ENCODE measurements at regions not wholly inside any gene's neighbourhood (a gene's known extent, or its start where the extent isn't known, plus 50 kb on each side); places are given as distances from the start of the nearest gene placed in this dataset.
A peak's percentile ranks its signal among the peaks of the same experiment; 100 is the strongest.

DNA sequence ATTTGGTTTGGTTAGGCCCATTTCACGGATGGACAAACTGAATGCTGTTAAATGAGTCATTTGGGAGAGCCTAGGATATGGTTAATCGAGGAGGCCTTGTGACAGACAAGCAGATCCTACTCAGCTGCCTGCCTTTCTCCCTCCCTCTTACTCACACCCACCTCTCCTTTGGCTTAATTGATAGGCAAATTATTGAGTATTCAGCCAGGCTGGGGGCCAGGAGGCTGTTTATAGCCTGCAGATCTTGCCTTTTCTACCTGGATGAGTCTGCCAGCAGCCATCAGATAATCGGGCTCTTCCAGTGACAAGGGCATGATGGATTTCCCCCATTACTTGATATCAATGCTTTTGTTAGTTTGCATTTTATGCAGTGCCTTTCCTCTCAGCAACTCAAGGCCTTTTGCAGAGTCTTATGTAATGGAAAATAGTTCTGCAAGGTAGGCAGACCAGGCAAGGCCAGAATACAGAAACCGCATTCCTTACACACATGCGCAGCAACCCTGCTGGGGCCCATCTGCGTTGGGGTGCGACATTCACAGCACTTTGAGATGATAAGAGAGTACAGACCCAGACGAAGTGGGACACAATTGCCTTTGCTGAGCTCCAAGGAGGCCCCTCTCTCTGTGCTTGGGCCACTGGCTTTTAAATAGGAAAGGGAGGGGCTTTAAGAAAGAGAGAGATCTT is 96.2 kb upstream of the ATP6AP2 start:
- DNase-seq, result no peak

DNA sequence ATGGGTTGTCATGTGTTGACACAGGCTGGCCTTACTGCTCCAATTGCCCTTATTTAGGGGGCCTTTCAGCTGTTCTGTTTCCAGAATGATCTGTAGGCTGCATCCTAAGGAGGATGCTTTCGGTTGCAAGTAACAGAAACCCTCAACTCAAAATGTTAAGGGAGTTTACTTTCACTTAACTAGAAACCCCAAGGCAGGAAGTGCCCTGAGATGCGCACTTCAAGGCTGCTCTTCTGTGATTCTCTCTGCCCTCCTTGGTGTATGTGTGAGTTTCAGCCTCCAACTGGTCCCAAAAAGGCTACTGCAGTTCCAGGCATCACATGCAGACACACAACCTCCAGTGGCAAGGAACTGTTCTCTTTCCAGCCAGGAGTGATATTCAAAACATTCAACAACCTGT is 97.3 kb upstream of the ATP6AP2 start:
- no peak for DNase-seq

DNA sequence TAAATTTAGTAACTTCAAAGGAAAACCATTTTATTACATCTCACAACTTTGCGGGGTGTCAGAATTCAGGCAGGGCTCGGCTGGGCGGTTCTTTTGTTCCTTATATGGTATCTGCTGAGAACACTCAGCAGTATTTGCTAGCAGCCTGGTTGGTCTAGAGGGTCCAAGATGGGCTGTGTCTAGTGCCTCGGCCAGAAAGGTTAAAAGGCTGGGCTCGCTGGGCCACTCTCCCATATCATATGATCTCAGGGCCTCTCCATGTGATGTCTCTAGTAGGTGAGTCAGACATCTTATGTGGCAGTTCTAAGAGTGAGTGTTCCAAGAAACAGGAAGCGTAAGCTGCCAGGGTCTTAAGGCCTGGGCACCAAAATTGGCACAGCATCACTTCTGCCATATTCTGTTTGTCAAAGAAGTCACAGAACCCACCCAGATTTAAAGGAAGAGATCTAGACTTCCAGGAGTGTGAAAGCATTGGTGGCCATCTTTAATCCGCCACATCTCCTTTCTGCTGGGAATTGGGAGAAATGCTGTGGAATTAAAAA is 100.9 kb upstream of the ATP6AP2 start:
- no peak for DNase-seq

DNA sequence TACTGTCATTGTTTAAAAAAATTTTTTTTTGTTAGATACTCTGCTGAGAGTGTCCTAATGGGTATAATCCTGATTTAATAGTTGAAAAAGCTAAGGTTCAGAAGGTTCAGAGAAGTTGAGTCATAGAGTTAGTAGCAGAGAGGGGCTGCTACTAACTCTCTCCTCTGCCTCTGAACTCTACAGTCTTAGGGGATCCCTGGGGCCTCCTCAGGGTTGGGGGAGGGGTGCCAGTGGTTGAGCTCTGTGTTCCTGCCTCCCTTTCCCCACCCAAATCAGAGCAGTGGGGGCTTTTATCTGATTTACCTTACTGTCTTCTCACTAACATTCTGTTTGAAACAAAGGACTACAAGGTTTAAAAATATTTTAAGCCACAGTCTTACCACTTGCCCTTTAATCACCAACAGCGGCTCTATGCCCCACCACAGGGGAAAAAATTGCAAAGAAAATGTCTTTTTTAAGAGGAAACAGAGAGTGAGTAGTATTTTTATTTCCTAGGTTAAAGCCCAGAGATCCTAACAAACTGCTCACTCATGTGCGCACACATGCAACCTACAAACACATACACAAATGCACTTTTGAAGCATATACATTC is 102.2 kb upstream of the ATP6AP2 start:
- no peak for DNase-seq

DNA sequence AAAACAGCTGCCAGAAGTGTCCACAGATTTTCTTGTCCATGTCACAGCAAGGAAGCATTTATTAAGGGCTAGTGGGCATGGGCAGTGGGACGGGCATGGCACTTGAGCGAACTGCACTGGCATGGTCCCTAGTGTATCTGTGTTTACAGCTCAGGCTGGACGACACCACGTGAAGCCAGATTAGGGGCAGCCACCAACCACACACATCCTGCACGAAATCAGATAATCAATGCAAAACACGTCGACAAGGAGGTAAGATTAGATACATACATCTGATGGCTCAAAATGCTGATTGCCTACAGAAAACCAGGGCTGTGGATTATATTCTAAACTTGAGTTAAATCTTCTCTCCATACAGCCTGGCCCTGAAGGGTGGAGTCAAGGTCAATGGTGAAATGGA is 103.8 kb upstream of the ATP6AP2 start:
- no peak for DNase-seq

DNA sequence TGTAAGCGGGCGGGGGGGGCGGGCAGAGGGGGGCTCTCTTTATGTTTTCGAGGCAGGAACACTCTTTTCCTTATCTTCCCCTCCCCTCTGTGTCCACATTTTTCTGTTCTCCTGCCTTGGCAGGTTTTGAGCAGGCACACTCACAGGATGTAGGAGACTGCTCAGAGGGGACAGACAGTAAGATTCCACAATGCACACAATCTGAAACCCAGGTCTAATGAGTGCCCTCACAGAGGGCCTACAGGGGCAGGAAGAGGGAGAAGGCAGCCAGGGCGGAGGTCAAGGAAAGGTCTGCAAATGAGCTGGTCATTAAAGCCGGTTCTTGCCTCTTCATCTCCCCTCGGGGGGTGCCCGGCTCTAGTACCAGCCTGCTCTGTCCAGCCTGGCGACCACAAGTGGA is 106.1 kb upstream of the ATP6AP2 start:
- DNase-seq, result no peak

DNA sequence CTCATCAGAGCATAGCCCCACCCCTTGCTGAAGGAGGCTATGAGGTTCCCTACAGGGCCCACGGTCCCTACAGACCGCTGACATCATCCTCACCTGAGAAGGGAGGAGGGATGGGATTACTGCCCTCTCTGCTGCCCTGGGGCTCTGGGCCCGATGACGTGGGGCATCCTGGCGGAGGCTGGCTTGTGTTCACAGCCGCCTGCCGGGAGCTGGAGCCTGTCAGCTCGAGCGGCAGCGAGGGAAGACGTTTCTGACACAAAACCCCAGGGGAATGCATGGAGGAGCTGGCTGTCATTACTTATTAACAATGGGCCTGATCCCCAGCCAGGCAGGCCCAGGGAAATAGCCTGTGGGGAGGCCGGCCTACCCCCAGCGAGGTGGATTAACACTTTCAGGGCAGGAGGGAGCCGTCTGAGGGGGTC is 106.6 kb upstream of the ATP6AP2 start:
- DNase-seq, result no peak

DNA sequence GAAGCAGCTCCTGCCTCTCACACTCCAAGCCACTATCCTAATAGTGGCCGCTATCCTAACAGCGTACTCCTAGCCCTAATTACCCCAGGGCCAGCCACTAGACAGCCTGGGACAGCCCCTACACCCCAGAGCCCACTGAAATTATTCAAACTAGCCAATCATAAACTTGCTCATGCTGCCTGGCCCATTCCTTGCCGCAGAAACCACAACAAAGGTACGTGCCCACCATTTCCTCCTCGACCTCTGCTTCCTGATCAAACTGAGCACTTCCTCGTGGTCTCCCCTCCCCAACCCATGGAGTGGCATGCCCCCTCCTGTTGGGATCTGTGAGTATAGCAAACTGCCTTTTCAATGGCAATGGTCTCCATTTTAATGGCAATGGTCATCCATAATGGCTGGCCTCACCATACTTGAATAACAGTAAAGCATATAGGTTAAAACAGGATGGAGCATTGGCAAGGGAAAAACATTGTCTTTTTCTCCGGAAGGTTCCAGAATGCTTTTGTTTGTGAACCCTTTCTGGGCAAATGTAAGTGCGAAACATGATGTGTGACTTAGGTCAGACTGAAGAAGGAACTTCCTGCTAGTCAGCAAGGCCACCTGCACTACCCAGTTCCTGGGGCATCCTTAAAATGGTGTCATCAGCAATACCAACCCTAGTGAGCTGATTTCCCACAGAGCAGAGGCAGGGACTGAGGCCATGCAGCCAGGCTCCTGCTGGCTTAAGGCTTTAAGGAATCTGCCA is 107.1 kb upstream of the ATP6AP2 start:
- DNase-seq, result peak; percentile 3

DNA sequence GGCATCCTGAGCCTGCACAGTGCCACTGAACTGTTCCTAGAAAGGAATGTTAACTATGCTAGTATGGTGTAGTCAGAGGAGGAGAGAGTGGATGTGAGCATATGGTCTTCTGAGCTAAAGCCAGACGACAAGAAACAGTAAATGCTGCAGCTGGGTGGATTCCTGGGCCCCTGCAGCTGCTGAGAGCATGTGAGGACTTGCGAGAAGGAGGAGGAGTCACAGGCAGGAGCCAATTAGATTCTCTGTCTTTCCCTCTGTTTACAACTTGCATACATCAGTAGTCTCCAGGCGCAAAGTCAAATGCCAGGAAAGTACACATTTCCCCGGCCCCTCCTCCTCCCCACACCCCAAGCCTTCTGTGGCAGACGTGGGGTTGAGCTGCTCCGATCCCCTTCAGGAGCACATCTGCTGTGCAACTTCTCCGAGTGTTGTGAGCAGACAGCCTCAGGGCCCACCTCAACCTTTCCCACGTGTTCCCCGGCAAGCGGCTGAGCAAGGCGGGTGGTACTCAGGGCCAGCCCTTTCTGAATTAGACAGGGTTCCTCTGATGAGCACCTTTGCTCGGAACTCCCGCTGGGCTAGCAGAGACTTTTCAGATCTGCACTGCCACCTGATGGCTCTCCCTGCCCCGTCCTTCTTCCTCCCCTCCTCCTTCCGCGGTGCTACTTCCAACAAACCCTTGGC is 108.7 kb upstream of the ATP6AP2 start:
- no peak for DNase-seq

DNA sequence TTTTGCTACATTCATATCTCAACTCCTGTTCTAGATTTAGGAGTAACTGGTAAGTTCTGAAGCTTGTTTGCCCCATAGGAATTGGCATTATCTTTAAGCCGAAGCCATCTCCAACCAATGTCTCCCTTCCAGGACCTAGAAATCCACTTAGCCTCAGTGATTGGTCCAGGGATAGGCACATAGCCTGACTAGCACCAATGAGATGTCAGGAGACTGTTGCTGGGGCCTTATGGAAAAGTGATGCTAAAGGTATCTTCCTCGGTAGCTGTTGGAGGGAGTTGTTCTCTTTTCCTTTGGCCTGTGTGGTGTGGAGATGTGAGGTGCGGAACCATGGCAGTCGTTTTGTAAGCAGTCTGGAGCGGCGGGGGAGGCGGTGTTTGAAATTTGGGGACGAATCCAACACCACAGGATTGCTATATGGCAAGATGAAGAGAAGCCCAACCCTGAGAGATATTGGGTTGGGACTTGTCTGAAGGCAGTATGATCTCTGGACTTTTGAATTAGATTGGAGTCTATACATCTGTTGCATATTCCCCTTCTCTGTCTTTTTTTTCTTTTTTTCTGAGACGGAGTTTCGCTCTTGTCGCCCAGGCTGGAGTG is 109.8 kb upstream of the ATP6AP2 start:
- no peak for DNase-seq

DNA sequence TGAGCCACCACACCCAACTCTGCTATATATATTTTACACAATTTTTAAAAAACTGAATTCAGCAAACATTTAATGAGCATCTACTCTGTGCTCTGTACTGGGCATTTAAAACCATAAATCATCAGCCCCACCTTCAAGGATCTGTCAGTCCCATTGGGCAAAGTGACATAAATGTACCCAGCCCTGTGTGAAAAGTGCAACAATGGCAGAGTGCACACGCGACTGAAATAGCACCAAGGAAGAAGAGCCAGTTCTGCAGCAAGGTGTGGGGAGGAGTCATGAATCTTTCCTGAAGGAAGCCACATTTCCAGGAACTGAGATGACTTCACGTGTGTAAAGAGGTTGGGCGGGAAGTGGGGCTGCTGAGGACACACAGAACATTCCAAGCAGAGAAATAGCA is 111.5 kb upstream of the ATP6AP2 start:
- no peak for DNase-seq

DNA sequence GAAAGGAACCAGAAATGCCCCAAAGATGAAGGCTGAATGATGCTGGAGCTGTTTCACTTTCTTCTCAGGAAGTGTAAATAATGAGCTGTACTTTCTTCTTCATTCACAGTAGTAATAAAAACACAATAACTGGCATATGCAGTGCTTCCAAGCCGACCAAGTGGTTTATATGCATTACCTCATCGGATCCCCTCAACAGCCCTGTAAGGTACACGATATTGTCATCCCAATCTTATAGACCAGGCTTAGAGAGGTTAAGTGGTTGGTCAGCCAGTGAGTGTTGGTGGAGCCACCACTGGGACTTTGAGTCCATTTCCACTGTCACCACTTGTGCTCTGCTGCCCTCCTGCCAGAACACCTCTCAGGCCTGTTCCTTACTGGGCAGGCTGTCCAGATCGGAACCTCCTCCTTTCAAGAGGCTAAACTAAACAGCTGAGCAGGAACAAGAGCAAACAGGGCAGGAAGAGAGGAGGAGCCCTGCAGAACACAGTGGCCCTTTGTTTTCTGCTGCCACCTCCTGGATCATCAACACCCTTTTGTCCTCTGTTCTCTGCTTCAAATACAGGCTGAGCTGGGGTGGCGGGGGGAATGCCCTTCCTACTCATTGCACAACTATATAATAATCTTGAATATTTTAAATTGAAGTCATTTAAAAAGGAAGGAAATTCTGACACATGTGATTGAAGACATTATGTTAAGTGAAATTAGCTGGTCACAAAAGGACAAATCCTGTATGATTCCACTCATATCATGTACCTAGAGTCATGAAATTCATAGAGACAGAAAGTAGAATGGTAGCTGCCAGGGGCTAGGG is 112.5 kb upstream of the ATP6AP2 start:
- no peak for DNase-seq

DNA sequence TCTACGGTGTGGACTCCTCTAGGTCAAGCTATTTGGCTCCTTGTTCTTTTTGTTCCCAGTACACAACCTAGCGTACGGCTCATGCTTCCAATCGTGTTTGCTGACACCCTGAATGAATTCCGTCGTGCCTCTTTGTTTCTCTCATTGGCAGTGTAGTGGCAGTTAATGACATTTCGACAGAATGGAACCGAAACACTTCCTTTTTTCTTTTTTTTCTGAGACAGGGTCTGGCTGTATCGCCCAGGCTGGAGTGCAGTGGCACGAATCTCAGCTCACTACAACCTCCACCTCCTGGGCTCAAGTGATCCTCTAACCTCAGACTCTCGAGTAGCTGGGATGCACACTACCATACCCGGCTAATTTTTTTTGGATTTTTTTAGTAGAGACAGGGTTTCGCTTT is 113.3 kb upstream of the ATP6AP2 start:
- no peak for DNase-seq

DNA sequence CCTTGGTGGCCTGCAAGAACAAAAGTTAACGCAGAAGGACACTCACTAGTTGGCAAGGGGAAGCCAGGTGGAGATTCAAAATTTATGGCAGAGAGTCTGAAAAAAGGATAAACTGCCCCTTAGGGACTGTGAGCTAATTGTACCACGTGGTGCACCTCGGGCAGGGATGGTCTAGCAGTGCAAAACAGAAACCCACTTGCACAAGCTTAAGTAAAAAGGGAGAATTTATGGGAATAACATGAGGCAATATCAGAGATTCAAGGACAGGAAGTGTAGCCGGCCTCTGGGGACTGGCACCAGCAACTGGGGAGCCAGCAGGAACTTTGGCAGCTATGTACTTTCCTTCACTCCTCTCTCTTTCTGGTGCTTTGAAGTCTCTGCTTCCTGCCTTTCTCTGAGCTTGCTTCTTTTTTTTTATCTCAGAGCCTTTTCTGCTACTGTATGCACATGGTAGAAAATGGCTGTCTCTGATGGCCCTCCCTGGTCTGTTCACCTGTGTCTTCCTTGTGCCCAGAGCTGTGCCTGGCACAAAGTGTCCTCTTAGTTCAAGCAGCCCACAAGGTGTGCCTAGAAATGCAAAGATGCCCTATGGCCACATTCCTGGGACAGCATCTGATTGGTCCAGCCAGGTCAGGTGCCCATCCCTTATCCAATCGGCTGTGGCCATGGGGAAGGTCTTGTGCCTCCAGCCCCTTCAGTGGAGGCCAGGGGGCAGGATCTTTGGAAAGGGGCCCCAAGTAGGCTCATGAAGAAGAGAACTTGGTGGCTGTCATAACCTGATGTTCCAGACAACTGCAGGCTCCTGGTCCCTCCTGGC is 114.8 kb upstream of the ATP6AP2 start:
- no peak for DNase-seq

DNA sequence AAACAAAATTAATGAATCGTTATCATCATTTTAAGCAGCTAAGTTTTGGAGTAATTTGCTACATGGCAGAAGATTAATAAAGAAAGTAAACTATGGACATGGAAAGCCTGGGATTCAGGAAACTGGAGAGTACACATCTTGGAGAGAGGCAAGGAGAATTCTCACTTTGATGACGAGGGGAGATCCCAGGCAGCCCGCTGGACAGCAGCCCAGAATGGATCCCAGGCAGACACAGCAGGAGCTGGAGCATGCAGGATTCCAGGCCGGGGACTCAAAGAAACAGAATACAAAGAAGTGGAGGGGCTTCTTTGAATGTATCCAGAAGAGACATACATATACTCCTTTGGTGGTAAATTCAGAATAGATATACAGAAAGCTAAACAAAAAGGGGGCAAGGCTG is 118.0 kb upstream of the ATP6AP2 start:
- no peak for DNase-seq

DNA sequence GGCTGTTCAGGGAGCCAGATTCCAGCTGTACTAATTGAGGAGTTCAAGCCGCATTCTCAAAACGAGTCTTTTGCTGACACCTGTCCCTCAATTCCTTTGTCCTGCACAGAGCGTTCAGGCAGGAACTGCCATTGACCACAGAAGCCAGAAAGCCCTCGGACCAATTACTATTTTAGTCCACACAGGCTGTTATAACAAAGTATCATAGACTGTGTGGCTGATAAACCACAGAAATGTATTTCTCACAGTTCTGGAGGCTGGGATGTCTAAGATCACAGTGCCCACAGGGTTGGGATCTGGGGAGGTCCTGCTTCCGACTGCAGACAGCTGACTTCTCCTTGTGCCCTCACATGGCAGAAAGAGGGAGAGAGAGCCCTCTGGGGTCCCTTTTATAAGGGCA is 119.8 kb upstream of the ATP6AP2 start:
- DNase-seq, result no peak

DNA sequence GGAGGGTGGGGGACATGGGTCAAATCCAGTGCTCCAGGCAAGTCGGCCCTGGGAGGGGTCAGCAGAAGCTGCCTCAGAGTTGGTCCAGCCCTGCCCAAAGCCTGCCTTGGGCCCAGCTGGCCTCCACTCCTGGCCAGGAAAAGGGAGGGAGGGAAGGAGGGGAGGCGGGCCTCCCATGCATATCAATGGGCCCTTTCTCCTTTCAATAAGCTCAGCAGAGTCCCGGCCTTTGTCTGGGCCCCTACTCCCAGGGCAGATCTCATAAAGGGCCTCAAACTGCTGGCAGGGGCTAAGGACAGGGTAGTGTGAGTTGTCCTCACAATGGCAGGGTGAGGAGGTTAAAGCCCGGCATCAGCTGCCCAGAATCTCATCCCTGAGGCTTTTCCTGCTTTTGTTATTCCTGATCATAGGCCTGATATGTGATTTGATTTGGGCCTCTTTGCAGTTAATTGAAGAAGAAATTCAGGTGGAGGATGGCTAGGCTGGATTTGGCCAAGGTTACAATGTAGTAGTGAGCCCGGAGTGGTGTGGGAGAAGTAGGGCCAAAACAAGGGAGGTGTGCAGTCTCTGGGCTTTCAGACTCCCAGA is 121.1 kb upstream of the ATP6AP2 start:
- DNase-seq, result no peak

DNA sequence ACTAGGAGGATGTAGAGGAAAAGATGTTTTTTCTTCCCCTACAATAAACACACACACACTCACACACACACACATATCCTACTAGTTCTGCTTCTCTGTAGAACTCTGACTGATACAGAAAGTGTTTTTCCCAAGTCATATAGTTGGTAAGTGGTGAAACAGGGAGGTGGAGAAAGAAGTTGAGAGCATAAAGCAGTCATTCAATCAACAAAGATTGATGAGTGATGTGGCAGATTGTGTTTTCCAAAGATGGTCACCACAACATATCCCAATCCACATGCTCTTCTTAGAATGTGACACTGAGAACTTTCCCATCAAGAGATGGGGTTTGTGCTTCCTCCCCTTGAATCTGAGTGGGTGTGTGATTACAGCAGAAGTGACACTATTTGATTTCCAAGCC is 123.4 kb upstream of the ATP6AP2 start:
- DNase-seq, result no peak

DNA sequence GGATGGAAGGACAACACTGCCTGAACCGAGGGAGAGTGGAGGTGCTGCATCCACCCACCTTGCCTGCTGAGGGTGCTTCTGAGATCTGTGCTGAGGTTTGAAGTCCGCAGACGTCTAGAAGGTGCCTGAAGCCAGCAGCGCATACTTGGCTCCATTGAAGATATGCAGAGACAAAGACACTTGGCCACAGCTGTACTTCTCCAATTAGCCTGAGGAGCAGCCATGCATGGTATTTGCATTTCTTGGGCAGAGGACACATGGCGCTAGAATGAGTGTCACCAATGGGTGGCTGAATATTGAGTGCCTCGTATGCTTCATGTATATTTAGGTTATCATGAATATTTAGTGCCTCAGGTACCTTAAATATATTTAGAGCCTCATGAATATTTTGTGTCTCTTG is 128.7 kb upstream of the ATP6AP2 start:
- no peak for DNase-seq

DNA sequence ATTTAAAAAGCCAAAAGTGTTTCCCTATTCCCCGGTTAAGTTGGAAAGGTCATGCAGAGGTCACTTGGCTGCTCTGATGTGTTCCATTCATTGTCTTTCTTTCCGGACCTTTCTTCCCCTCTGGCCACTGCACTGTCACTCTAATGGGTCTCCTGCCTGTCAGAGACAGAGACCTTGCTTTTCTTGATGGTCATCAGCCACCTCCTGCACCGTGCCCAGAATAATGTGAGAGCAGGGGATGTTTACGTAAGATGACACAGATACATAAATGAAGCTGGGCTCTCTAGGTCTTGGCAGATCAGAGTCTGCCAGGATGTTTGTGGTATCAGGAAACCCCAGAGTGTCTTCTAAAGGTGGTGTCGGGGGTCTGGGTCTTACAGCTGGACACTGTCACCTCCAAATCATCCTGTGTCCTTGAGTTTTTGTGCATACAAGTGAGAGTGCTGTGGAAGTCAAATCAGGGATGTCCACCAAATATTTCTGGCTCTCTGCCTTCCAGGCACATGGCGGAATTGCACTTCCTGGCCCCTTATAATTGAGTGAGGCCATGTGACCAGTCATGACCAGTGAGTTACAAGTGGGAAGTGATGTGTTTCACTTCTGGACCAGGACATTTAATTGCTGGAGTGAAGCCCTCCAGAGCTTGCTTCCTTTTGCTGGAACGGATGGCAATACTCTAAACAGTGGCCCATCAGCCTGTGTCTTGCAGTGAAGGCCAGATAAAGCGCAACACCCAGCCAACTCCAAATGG is 130.6 kb upstream of the ATP6AP2 start:
- no peak for DNase-seq
